DMS79 (cell line): ENCODE measurements at regions not wholly inside any gene's neighbourhood (a gene's known extent, or its start where the extent isn't known, plus 50 kb on each side); places are given as distances from the start of the nearest gene placed in this dataset.
"Not testable (repeated sequence)": the region's sequence is repeated elsewhere in the genome, so short reads cannot be mapped to it uniquely, and the experiment has no call there.

Source experiments
- DNase-seq: peaks from one replicate; lab custom pipeline; 2025; lab: John Stamatoyannopoulos, UW

DNA sequence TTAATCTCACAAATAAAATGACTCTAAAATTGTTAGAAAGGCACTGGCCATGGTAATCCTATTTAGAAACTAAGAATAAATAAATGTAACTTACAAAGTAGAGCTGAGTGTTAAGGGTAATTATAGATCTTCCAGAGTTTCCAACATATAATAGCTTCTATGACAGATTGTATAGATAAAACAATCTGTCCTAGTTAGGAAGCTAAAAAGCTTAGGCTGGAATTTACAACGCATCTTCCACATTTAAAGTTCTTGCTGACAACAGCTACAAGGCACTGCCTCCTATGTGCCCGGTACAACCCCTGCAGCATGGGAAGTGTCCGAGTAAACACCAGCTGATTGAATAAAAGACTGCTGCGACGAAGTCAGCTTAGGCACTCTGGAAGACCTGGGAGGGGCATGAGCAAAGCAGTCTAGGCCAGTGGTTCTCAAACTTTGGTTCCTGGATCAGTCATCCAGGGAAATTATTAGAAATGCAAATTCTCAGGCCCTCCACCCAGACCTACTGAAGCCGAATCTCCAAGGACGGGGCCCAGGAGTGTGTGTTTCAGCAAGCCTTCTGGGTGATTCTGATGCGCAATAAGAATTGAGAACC, 635.6 kb upstream of the TBX3 start:
- DNase-seq, result no peak

DNA sequence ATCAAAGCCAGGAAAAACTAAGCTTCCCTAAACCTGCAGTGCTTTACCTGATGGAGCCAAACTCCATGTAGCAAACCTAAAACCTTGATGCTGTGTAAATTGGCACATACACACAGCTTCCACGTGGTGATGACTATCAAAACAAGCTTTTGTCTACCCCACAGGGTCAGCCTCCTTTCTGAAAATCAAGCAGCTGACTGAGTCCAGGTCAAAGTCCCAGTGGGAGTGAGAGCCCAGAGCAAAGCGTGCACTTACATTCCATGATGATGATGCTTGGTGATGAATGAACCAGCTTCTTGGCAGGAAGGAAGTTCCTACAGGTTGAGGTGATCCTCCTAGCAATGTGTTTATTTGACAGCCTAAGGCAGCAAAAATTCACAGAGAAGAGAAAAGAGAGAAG, 630.0 kb upstream of the TBX3 start:
- no peak for DNase-seq

DNA sequence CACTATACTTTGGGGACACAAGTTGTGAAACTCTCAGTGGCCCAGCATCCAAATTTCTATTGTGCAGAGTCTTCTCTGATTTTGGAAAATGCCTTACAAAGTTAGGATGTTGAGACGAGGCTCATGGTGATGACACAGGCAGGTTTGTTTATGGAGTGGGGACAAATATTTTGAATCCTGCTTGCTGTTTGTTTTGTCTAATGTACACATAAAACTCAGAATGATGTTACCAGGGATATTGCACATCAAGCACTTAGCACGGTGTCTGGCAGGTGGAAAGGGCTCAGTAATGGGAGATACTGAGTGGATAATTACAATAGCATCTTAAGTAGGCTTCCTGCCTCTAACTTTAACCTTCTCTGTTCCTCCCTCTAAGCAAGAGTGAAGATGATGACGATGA, 628.9 kb upstream of the TBX3 start:
- DNase-seq, result no peak

DNA sequence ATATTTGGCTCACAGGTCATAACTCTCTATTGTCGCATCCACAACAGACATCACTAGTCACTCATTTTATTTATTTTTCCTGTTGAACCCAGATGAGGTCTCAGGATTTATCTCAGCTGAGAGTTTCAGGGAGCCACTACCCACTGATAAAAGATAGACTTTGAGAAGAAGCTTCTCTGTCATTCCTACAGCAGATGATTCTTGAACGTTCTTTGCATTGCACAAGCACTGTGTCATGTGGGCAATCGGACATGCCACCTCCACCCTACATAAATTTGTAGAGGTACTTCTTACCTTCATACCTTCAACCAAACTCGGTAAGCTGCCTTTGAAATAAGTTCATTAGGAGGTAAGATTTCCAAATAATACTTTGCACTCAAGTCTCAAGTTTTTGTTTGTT, 627.9 kb upstream of the TBX3 start:
- no peak for DNase-seq

DNA sequence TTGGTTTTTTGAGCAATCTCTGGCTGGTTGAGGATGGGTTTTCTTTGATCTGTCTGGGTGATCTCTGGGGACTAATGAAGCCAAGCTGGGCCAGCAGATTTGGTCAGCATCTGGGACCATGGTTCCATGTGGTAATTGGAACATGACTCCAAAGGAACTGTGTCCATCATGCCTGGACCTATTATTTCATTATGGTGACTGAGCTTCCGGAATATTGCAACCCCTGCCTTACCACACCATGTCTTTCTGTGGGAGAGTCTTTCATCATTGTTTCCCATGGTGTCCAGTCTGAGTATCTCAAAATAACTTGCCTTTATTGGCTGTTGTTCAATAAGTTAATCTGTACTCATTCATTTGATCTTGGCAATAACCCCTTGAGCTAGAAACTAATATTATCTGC, 624.9 kb upstream of the TBX3 start:
- DNase-seq, result no peak

DNA sequence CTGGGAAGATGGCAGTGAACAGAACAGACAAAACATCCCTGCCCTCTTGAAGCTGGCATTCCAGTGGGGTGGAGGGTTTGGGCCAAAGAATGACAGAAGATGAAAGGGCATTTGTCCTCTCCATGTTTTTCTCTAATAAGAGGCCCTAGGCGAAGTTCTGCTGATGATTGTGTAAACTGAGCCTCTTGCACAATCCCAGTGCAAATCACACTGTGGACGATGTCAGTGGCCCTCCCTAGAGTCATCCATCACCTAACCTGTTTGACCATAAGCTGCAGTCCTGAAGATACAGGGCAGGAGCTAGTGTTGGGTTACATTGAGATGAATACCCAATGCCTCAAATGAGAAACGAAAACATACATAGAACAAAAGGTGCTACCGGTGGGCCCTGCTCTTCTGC, 622.4 kb upstream of the TBX3 start:
- no peak for DNase-seq

DNA sequence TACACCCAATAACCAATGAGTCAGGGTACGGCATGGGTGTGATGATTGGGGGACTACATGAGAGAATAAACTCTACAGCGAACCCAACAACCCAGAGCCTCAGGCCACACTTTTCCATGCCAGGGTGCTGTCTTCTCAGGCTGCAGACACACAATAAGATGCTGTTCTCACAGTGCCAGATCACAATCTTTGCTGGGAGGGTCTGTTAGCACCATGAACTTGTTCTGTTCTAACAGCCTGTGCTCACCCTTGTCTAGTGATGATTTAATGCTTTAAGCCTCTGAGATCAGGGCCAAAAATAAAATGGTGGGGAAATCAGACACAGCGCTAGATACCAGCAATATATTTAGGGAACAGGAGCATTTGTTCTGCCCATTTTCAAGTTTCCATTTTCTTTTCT, 621.9 kb upstream of the TBX3 start:
- no peak for DNase-seq

DNA sequence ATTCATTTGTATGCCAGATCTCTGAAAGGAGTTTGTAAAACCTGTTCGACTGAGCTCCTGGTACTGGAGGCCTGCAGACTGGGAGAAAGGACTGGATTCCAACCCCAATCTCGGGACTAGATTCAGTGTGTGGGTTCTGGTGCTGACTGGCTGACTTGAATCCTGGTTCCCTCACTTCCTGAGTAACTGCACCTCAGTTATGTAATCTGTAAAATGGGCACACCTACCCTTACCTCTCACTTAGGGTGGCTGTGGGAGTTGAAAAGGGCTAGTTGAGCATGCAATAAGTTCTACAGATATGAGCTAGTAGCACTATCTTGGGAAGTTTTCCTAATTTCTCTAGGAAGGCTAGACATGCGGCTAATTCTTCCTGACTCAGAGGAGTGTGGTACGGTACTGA, 621.3 kb upstream of the TBX3 start:
- DNase-seq, result no peak

DNA sequence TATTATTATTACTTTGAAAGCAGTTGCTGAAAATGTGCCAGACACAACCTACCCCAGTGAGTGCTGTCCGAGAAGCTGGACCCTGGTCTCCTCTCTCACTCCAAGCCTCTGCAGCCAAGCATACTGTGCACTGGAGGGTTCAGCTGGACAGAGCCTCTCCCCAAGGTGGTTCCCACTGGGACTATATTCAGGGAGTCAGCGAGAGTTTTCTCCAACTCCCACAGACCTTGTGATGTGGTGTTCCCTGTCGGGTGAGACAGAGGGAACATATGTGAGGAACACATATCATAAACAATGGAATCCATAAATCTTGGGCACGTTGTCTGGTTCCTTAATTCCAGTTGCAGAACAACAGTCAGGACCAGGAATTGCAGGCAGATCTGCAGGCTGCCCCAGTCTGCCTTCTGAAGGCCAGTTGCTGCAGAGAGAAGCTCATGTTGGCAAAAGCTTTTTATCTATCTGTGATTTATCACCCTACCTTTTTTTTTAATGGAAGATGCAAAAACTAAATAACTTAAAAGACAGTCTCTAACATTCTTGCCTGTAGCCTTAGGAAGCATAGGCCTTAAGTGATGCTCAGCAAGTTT, 619.8 kb upstream of the TBX3 start:
- no peak for DNase-seq

DNA sequence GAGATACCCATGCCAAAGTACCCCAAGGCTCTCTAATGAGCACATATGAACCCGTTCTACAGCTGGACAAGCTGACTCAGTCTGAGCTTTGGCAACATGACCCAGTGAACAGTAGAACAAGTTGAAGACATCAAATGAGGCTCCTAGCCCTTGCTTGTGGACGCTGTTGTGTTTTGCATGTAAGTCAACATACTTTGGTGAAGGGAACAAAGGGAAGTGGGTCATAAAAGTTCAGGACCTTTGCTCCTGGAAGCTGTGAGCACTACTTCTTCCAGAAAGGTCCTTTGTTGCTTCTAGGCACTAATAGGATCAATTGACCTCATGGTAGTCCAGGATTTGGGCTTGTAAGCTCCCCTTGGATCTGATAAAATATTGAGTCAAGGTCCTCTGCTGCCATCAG, 613.5 kb upstream of the TBX3 start:
- no peak for DNase-seq

DNA sequence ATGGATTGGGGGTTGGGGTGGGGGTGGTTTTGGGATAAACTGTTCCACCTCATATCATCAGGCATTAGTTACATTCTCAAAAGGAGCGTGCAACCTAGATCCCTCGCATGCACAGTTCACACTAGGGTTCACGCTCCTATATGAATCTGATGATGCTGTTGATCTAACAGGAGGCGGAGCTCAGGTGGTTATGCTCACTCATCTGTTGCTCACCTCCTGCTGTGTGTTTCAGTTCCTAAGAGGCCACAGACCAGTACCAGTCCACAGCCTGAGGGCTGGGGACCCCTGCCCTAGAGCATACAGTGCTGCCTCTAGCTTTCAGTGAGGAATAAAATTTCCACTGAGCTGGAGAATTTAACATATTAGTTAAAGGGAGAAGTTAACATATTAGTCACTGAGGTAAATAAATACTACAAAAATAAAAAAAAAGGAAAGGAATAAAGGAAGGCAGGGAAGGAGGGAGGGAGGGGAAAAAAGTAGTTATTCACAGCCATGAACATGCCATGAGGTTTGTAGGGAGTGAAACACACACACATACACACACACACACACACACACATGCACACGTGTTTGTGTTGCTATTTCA, 612.7 kb upstream of the TBX3 start:
- DNase-seq, result no peak

DNA sequence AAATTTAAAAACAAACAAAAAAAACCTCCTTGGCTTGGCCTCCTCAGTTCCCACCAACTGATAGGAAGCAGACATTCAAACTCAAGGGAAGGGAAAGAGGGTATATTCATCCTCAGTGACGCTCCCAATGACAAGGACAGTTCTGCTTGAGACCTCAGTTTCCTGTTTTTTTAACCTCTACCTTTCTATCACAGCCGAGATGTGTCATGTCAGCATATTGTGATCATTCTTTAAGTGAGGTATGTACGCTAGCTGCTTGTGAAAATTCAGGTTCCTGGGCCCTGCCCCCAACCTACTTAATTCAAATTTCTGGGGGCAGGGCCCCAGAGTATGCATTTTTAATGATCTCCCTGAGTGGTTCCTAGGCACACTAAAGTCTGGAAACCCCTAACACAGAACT, 611.9 kb upstream of the TBX3 start:
- DNase-seq, result no peak

DNA sequence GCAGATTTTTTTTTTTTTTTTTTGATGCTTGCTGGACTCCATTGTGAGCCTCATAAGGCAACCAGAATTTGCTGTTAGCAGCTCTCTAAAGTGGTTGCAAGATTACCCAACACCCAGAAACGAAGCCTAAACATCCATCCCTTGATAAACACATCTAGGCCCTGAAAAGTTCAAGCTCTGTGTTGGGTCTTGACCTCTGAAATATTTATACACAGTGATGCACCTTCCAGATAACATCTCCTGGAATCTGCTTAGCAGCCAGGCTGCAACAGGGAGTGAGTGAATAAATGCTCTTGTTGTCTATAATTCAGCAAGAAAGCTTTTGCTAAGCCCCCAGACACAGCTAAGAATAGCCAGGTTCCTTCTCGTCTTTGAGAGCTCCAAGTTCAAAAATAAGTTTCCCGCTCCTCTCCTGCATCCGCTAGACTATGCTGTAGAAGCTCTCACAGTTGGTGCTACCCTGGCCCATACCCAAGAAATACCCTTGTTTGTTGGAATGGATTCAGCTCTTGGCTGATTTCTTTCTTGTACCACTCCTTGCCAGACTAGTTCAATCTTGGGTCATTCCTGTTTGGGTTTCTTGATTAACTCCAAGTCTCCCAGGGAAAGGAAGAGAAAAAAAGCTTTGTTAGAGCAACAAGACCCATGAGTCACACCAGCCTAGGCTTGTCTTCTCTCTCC, 610.6 kb upstream of the TBX3 start:
- DNase-seq, result no peak

DNA sequence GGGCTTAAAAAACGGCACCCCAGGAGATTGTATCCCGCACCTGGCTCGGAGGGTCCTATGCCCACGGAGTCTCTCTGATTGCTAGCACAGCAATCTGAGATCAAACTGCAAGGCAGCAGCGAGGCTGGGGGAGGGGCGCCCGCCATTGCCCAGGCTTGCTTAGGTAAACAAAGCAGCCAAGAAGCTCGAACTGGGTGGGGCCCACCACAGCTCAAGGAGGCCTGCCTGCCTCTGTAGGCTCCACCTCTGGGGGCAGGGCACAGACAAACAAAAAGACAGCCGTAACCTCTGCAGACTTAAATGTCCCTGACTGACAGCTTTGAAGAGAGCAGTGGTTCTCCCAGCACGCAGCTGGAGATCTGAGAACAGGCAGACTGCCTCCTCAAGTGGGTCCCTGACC, 601.5 kb upstream of the TBX3 start:
- DNase-seq, result not testable (repeated sequence)

DNA sequence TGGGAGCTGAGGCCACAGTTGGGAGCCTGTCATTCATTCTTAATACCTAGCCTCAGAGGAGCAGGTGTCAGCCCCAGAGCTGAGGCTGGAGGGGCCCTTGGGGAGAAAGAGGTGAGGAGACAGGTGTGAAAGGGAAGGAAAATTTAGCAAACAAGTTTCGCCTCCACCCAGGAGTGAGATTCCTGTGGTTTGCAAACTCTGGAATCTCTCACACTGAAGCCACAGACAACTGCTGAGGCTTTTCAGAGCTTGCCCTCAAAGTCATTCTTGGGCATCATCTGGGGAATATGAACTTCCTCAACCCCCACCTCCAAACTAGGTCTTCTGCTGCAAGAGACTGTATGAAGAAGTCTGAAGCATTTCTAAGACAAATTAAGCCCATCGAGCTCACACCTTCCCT, 589.5 kb upstream of the TBX3 start:
- DNase-seq, result no peak

DNA sequence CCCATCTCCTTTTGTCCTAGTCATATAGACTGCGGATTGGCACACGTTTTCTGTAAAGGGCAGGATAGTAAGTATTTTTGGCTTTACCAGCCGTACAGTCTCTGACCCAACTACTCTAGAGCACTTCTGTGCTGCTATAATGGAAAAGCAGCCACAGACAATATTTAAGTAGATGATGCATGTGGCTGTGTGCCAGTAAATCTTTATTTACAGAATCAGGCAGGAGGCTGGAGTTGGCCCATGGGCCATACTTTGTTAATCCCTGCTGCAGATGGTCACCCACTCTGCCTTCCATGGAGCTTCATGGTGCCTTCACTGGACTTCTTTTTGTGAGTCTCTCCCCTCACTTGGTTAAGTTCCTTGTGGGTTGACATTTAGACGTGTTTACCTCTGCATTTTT, 584.5 kb upstream of the TBX3 start:
- DNase-seq, result peak; percentile 25

DNA sequence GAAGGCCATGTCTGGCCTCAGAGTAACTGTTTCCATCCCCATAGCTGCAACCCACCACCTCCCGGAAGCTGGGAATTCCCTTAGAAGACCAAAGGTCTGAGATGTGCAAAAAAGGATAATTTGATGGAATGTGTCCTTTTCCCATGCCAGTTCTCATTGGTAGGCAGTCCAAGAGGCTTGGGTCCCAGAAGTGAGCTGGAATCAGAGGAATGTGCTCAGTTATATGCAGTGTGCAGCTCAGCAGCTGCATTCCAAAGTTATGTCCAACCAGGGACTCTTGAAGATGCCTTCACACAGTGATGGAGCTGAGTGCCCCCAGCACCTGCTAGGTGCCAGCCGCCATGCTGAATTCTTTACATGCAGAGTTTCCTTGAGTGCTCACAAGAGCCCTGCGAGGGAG, 583.9 kb upstream of the TBX3 start:
- DNase-seq, result no peak

DNA sequence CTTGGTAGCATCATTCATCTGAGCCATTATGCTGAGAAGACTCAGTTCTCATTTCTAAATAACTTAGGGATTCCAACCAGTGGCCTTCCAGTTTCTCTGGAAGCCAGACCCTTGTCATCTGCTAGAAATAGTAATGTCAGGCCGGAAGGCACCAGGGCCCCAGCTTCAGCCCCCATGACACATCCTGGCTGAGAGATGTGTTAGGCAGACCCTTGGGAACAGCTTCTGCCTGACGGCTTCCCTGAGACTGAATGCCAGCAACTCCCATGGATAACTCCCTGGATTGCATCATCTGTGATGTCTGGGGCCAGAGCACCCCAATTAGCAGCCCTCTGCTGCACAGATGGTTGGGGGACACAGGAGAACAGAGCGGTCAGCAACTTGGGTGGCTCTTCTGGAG, 583.5 kb upstream of the TBX3 start:
- DNase-seq, result no peak

DNA sequence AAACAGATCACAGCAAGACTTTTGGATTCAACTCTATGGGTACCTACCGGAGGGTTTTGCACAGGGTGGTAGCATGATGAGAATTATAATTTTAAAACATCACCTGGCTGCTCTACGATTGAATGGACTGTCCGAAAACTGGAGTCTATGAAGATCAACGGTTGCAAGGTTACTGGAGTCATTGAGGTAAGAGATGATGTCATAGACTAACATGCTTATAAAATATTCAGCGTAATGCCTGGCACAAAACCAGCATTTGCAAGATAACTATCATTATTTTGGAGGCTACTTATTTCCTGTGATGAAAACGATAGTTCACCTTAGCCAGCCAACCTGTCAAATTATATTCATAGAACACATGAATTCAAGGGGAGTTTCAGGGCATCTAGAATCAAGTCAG, 580.6 kb upstream of the TBX3 start:
- no peak for DNase-seq

DNA sequence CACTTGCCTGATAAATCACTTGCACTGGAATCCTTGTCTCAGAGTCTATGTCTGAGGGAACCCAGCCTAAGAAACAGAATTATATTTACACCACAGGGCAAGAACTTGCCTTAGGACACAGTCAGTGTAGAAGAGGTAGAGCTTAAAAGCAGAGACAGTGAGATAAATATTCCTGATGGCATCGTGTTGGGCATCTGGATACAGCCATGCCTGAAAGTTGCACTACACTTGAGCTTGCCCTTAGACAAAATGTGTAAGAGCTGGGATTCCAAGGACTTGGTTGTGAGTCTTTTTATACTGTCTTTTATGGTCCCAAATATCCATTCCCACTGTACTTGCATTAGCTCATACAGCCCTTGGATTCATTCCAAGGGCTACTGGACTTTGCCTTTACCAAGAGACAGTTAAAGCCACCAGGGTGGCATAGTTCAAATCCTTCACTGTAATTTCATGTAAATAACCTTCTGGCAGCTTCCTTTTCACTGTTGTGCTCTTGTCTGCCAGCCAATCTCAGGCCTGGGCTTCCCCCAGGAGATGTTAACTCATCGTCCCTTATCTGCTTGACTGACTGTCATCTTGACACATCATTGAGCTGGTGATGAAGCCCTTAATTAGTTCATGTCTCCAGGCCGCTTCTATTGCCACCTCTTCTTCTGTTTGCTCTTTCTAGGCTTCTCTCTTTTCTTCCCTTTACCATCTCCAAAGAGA, 577.9 kb upstream of the TBX3 start:
- no peak for DNase-seq

DNA sequence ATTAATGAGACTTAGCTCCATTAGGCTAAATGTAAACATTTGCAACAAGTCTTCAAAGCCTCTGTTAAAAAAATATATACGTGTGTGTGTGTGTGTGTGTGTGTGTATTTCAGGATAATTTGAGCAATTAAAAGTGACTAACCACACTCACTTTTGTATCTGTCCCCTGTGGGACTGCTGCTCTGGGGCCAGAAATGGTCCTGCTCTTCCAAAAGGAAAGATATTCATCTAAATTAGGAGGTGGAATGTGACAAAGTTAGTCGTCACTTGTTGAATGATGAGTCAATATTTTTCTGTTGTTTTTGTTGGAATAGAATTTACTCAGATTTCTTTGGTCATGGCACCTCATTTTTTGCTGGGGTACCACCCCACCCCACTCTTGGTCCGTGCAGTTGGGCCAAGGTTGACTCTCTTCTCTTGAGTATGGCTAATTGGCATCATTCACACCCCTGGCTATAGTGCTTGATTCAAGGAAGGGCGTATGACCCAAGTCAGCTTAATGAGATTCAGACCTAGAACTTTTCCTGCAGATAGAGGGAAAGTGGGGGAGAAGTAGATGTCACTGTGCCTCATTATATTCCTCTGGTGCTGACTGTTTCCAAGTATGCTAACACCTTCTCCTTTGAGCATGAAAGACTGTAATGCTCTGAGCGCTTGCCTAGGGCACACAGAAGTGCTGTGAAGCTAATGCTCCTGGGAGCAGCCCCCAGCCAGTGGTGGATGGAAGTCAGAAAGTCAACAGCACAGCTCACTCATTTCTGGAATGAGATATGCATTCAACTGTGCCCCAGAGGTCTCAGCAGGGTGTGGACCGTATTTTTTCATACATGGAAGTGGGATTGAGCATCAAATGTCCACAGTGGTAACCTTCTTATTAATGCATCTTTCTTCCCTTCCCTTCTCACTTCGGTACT, 577.0 kb upstream of the TBX3 start:
- DNase-seq, result no peak
